ENCODE measurements at regions not wholly inside any gene's neighbourhood (a gene's known extent, or its start where the extent isn't known, plus 50 kb on each side); places are given as distances from the start of the nearest gene placed in this dataset.

GRCh38 chr3:40765884-40766283 lies 241.1 kb downstream of the ZNF621 start:
- H3K27me3 Mint-ChIP-seq (ENCODE audit: low read depth, unreplicated experiment), result peaks cover 3% of the 10 kb centered on the region
- H3K9me3 ChIP-seq (ENCODE audit: insufficient read depth, low read depth, low read length), result no peaks in the 10 kb centered on the region
- no peak overlapping the region for H3K27ac Mint-ChIP-seq (ENCODE audit: unreplicated experiment)
- TF ChIP-seq CTCF (IDR thresholded peaks at IDR 0.05; ENCODE audit: insufficient read depth, low read depth, low read length) (no peak), EZH2 (IDR thresholded peaks at IDR 0.05; ENCODE audit: insufficient read depth, low read length) (no peak)
- no peak overlapping the region for H3K27ac ChIP-seq (ENCODE audit: low read depth, low read length)
- no peaks in the 10 kb centered on the region for H4K20me1 ChIP-seq (ENCODE audit: insufficient read depth, low read length)
- no peak overlapping the region for H2AFZ ChIP-seq (ENCODE audit: low read depth, low read length)
- H3K36me3 Mint-ChIP-seq (ENCODE audit: low read depth, unreplicated experiment), result no peaks in the 10 kb centered on the region
- DNase-seq (ENCODE audit: low read depth) (peak; percentile 3), FAIRE-seq (no peak)
- H3K27me3 ChIP-seq (ENCODE audit: insufficient read depth, low read length), result no peaks in the 10 kb centered on the region
- peaks cover 3% of the 10 kb centered on the region for H3K4me1 Mint-ChIP-seq (ENCODE audit: low read depth, unreplicated experiment)
- no peak overlapping the region for H3K4me3 ChIP-seq (ENCODE audit: insufficient read depth, low read depth, low read length)
- no peaks in the 10 kb centered on the region for H3K79me2 ChIP-seq (ENCODE audit: insufficient read depth, low read length)
- no peak overlapping the region for H3K4me2 ChIP-seq (ENCODE audit: low read length)
- no peaks in the 10 kb centered on the region for H3K4me1 ChIP-seq (ENCODE audit: insufficient read depth, low read length)
- no peak overlapping the region for H3K4me3 Mint-ChIP-seq (ENCODE audit: unreplicated experiment)
- H3K36me3 ChIP-seq (ENCODE audit: insufficient read depth, low read length), result no peaks in the 10 kb centered on the region
- H3K9ac ChIP-seq (ENCODE audit: low read length), result no peak overlapping the region
- H3K9me3 Mint-ChIP-seq (ENCODE audit: unreplicated experiment), result peaks cover 9% of the 10 kb centered on the region

DNA sequence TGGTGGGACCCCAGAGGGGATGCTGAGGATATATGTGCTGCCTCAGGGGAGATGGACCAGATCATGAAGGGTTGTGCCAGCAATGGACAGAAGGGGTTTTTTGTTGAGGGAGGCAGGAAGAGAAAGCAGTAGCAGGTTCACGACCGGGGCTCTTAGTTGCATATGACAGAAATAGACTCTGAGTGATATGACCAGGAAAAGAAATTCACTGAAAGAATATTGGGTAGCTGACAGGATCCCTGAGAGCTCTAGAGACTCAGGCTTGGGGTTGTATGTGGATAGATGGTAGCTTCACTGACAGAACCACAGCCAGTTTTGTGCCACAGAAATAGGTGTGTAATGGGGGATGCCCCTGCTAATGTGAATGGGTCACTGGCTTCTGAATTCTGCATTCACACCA lies 241.6 kb downstream of the ZNF621 start:
- Histone ChIP-seq H2AFZ (ENCODE audit: low read depth, low read length) (no peak overlapping the region), H3K9ac (ENCODE audit: low read length) (no peak overlapping the region), H3K4me2 (ENCODE audit: low read length) (no peak overlapping the region), H4K20me1 (ENCODE audit: insufficient read depth, low read length) (no peaks in the 10 kb centered on the region), H3K36me3 (ENCODE audit: insufficient read depth, low read length) (no peaks in the 10 kb centered on the region), H3K9me3 (ENCODE audit: insufficient read depth, low read depth, low read length) (no peaks in the 10 kb centered on the region), H3K27ac (ENCODE audit: low read depth, low read length) (no peak overlapping the region), H3K4me1 (ENCODE audit: insufficient read depth, low read length) (no peaks in the 10 kb centered on the region), H3K27me3 (ENCODE audit: insufficient read depth, low read length) (no peaks in the 10 kb centered on the region), H3K4me3 (ENCODE audit: insufficient read depth, low read depth, low read length) (no peak overlapping the region), H3K79me2 (ENCODE audit: insufficient read depth, low read length) (no peaks in the 10 kb centered on the region)
- no peak for DNase-seq (ENCODE audit: low read depth)
- H3K27me3 Mint-ChIP-seq (ENCODE audit: low read depth, unreplicated experiment), result peaks cover 3% of the 10 kb centered on the region
- FAIRE-seq, result no peak
- no peaks in the 10 kb centered on the region for H3K36me3 Mint-ChIP-seq (ENCODE audit: low read depth, unreplicated experiment)
- H3K9me3 Mint-ChIP-seq (ENCODE audit: unreplicated experiment), result peaks cover 9% of the 10 kb centered on the region
- no peak overlapping the region for H3K4me3 Mint-ChIP-seq (ENCODE audit: unreplicated experiment)
- H3K4me1 Mint-ChIP-seq (ENCODE audit: low read depth, unreplicated experiment), result peaks cover 3% of the 10 kb centered on the region
- TF ChIP-seq CTCF (IDR thresholded peaks at IDR 0.05; ENCODE audit: insufficient read depth, low read depth, low read length) (no peak), EZH2 (IDR thresholded peaks at IDR 0.05; ENCODE audit: insufficient read depth, low read length) (no peak)
- H3K27ac Mint-ChIP-seq (ENCODE audit: unreplicated experiment), result no peak overlapping the region

DNA sequence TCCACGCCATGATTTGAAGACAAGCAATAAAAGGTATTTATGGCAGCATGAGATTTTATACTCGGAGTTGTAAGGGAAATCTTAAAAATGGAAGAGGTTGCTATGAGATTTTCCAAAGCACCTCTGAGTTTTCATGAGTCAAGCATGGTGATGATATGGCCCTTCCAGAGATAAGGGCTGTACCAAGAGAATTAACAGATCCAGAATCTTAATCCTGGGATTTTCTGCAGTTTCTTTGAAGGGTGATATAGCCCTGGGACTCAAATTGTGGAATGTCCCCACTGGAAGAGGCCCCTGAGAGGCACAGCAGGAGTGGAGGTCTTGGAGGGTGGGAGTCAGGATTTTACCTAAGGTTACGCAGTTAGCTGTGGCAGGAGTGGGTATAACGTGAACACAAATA lies 243.3 kb downstream of the ZNF621 start:
- Histone ChIP-seq H2AFZ (ENCODE audit: low read depth, low read length) (no peak overlapping the region), H3K9me3 (ENCODE audit: insufficient read depth, low read depth, low read length) (no peaks in the 10 kb centered on the region), H4K20me1 (ENCODE audit: insufficient read depth, low read length) (no peaks in the 10 kb centered on the region), H3K4me2 (ENCODE audit: low read length) (no peak overlapping the region), H3K4me3 (ENCODE audit: insufficient read depth, low read depth, low read length) (no peak overlapping the region), H3K4me1 (ENCODE audit: insufficient read depth, low read length) (no peaks in the 10 kb centered on the region), H3K9ac (ENCODE audit: low read length) (no peak overlapping the region), H3K27ac (ENCODE audit: low read depth, low read length) (no peak overlapping the region), H3K27me3 (ENCODE audit: insufficient read depth, low read length) (no peaks in the 10 kb centered on the region), H3K79me2 (ENCODE audit: insufficient read depth, low read length) (no peaks in the 10 kb centered on the region), H3K36me3 (ENCODE audit: insufficient read depth, low read length) (no peaks in the 10 kb centered on the region)
- FAIRE-seq (no peak), DNase-seq (ENCODE audit: low read depth) (no peak)
- Mint-ChIP-seq H3K4me1 (ENCODE audit: low read depth, unreplicated experiment) (peaks cover 3% of the 10 kb centered on the region), H3K9me3 (ENCODE audit: unreplicated experiment) (no peaks in the 10 kb centered on the region), H3K27ac (ENCODE audit: unreplicated experiment) (no peak overlapping the region), H3K27me3 (ENCODE audit: low read depth, unreplicated experiment) (peaks cover 3% of the 10 kb centered on the region), H3K4me3 (ENCODE audit: unreplicated experiment) (no peak overlapping the region), H3K36me3 (ENCODE audit: low read depth, unreplicated experiment) (no peaks in the 10 kb centered on the region)
- TF ChIP-seq EZH2 (IDR thresholded peaks at IDR 0.05; ENCODE audit: insufficient read depth, low read length) (no peak), CTCF (IDR thresholded peaks at IDR 0.05; ENCODE audit: insufficient read depth, low read depth, low read length) (no peak)
